Left ventricle myocardium superior (tissue), 1 donor: ENCODE measurements at regions not wholly inside any gene's neighbourhood (a gene's known extent, or its start where the extent isn't known, plus 50 kb on each side); places are given as distances from the start of the nearest gene placed in this dataset.

ENCODE experiments used
- ATAC-seq: fragments of 200-7000 bp; cut with Tn5 transposase; one replicate; pipeline ENCODE4 v1.9.1; 2020; ENCODE audit warnings: mild to moderate bottlenecking, moderate library complexity
- DNase-seq: peaks from one replicate; pipeline ENCODE4 v3.0.0-alpha.2; 2020
- intact Hi-C: fragments of 100-400 bp; cut with micrococcal nuclease; formaldehyde crosslinking; loops from one replicate; pipeline ENCODE4 v1.11.0; 2022
- donor health status: DM: no; HTN: yes; CAD: no; lungs with severe emphysema.

GRCh38 chr15:70272565-70273355 lies 175.0 kb upstream of the TLE3 start:
- DNase-seq (no peak), ATAC-seq (no peak)
- intact Hi-C loops = no loop called here

DNA sequence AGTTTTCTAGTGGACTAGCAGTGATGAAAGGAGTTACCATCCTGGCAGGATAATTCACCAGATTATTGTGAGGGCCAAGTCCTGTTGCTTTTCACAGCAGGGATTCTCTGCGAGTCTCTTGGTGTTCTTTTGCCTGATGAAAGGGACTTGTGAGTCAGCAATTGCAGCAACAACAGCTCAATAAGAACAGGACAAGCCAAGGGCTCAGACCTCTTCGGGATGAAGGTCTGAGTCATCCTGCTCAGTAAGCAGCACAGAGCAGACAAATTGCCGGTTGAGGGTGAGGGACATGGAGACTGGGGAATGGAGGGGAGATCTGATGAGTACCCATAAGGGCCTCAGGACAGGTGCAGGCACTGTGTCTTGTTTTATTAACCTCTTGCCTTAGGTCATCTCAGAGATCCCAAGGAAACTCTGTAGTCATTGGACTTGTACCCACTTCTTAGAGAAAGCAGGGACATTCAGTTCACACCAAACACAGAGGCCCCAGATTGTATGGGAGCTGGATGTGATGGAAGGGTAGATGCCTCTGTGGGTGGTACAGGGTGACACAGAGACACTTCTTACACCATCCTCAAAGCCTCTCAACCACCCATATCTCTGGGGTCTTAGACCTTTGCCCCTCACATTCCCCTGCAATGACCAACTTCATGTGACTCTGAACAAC lies 173.8 kb upstream of the TLE3 start:
- peak; percentile 56 for ATAC-seq
- no peak for DNase-seq
- intact Hi-C loops = no loop called here

DNA sequence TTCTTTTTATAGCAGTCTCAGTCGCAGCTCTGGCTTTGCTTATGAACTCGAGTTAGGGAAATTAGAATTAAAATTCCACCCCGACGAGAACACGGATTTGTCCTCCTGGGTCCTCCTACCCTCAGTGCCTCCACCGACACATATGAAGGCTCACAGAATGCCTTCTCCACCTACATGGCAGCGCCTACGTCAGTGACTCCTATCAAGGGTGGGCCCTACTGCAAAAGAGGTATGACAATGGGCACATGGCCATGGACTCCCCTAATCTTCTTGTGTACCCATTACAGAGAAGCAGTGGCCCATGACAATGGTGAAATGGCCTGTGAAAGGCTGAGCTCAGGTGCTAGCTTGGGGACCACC lies 173.0 kb upstream of the TLE3 start:
- no peak for ATAC-seq
- DNase-seq = no peak
- intact Hi-C loops = no loop called here

GRCh38 chr15:70269991-70270751 lies 172.5 kb upstream of the TLE3 start:
- ATAC-seq (peak; percentile 49), DNase-seq (peak; percentile 57)
- intact Hi-C loops = loop anchor here (10.0 kb wide), 1 partner anchor 175 kb away; the partner anchor contains the start of gene TLE3

- DNase-seq (no peak), ATAC-seq (no peak)
- intact Hi-C loops = loop anchor here (10.0 kb wide), 1 partner anchor 175 kb away; the partner anchor contains the start of gene TLE3
Measured at GRCh38 chr15:70269311-70269911, 171.7 kb upstream of the TLE3 start.

GRCh38 chr15:70268698-70269251 lies 171.1 kb upstream of the TLE3 start:
- ATAC-seq = no peak
- DNase-seq = no peak
- intact Hi-C loops = loop anchor here (10.0 kb wide), 1 partner anchor 174 kb away; the partner anchor contains the start of gene TLE3

GRCh38 chr15:70267879-70268278 lies 170.2 kb upstream of the TLE3 start:
- no peak for DNase-seq
- no peak for ATAC-seq
- intact Hi-C loops = loop anchor here (10.0 kb wide), 1 partner anchor 173 kb away; the partner anchor contains the start of gene TLE3

DNA sequence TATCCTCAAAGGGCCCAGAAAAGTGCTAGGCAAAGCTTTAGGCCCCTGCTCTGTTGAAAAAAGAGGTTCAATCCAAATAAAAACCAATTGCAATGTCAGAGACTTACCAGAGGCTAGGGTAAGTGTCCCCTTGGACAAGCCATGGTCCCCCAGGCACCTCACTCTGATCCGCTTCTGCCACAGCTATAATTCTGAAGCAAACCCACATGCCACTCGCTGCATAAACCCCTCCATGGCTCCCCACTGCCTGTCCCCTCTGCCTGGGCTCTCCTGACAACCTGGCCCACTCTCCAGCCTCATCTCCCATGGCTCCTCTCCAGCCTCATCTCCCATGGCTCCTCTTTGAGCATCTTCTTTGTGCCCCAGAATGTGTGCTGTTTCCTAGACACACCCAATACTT lies 169.6 kb upstream of the TLE3 start:
- DNase-seq (no peak), ATAC-seq (no peak)
- intact Hi-C loops = loop anchor here (10.0 kb wide), 1 partner anchor 173 kb away; the partner anchor contains the start of gene TLE3

DNA sequence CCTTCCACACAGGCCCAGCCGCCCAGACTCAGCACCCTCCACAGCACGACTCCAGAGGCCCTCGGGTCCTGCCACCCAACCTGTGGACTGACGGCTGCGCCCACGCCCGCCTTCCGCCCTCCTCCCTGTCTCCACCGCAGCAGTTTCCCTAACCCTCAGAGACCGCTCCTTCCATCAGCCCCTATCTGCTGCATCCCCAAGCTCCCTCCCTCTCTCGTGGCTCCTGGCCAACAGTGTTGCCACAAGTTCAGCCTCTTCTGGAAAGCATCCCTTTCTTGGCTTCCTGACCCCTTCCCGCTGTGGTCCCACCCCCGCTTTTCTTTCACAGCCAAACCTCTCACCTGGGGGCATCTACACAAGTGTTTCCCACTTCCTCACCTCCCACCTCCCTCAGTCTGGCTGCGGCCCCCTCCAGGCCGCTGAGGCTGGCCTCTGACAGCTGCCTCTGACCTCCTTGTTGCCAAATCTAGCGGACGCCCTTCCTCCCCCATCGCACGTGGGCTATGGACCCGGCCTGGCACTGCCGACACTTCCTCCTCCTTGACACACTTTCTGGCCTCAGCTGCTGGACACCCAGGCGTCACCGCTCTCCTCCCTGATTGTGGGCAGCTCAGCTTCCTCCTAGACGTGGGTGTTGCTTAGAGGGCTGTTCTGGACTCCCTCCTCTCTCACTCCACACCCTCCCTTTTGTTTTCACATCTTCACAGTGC lies 168.8 kb upstream of the TLE3 start:
- peak; percentile 64 for ATAC-seq
- intact Hi-C loops = loop anchor here (10.0 kb wide), 1 partner anchor 172 kb away; the partner anchor contains the start of gene TLE3
- peak; percentile 80 for DNase-seq

GRCh38 chr15:70265986-70266385 lies 168.3 kb upstream of the TLE3 start:
- ATAC-seq (no peak), DNase-seq (no peak)
- intact Hi-C loops = loop anchor here (10.0 kb wide), 1 partner anchor 171 kb away; the partner anchor contains the start of gene TLE3

DNA sequence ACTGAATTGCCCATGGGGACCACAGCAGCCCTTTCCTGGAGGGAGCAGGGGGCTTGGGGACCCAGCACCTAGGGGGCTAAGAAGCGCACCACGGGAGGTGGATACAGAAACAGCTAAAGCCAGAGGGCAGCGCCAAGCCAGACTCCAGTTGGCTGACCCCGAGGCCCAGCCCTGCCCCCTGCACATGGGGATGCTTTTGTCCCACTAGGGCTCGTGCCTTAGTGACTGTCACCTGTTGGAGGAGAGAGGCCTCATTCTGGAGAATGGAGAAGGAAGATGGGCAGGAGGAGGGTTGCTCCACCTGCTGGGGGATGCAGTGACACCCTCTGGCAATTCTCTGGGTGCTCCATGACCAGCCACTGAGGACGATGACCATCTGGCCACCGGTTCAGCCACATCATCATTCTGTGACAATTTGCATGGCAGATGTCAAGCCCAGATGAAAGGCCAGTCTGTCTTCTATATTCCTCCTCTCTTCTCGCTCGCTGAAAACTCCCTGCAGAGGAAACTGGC lies 167.8 kb upstream of the TLE3 start:
- intact Hi-C loops = loop anchor here (10.0 kb wide), 1 partner anchor 171 kb away; the partner anchor contains the start of gene TLE3
- DNase-seq = no peak
- ATAC-seq = no peak

- DNase-seq (no peak), ATAC-seq (no peak)
- intact Hi-C loops = loop anchor here (10.0 kb wide), 1 partner anchor 170 kb away; the partner anchor contains the start of gene TLE3
Measured at GRCh38 chr15:70264738-70265465, 167.2 kb upstream of the TLE3 start.

DNA sequence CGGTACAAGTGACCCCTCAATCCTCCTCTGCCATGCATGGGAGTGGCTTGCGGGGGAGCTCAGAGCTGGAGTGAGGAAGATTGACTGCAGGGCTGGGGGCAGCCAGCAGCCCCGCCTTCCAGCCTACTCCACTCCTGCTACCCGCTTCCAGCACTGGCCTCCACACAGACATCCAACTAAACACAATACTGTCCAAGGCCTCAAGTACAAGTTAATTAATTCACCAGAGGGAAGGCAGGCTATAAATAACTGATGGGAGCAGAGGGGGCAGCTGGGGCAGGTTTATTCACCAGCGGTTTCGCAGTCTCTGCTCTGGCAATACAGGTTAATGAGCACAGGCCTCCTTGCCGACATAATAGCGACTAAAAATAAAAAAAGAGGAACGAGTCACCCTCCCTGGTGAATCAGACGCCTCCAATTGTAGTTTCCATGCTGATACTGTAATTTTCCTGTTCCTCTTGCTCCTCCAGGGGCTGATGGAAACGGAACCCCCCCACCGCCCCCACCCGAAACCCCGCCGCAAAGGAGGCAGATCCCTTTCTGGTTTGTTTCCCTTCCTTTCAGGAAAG lies 166.4 kb upstream of the TLE3 start:
- ATAC-seq (peak; percentile 69), DNase-seq (peak; percentile 46)
- intact Hi-C loops = loop anchor here (10.0 kb wide), 1 partner anchor 169 kb away; the partner anchor contains the start of gene TLE3

GRCh38 chr15:70262591-70263274 lies 165.0 kb upstream of the TLE3 start:
- intact Hi-C loops = loop anchor here (10.0 kb wide), 1 partner anchor 168 kb away; the partner anchor contains the start of gene TLE3
- no peak for ATAC-seq
- DNase-seq = no peak

GRCh38 chr15:70262171-70262570 lies 164.5 kb upstream of the TLE3 start:
- no peak for DNase-seq
- ATAC-seq = no peak
- intact Hi-C loops = loop anchor here (10.0 kb wide), 1 partner anchor 167 kb away; the partner anchor contains the start of gene TLE3

- no peak for ATAC-seq
- no peak for DNase-seq
- intact Hi-C loops = loop anchor here (10.0 kb wide), 1 partner anchor 166 kb away; the partner anchor contains the start of gene TLE3
Measured at GRCh38 chr15:70261083-70261482, 163.4 kb upstream of the TLE3 start.
